Endothelial cell of umbilical vein (primary cell): ENCODE measurements at regions not wholly inside any gene's neighbourhood (a gene's known extent, or its start where the extent isn't known, plus 50 kb on each side); places are given as distances from the start of the nearest gene placed in this dataset.

Experiments
- BruUV-seq: library from RNA; stranded (reverse); fragments of 400-500 nt; replicated peaks from 2 replicates; lab custom pipeline; 2021; lab: Mats Ljungman, UMichigan
- CTCF ChIA-PET: fragments of 300-600, 350-600 bp; sonication (Branson Sonifier 250); formaldehyde crosslinking; loops from one replicate; lab custom pipeline; 2021; ENCODE audit warnings: antibody characterized with exemption, inconsistent platforms; lab: Charles Lee
- POLR2A ChIA-PET: fragments of 300-600, 350-600 bp; sonication (Branson Sonifier 250); formaldehyde crosslinking; loops from one replicate; lab custom pipeline; 2021; ENCODE audit warnings: antibody characterized with exemption, inconsistent platforms; lab: Charles Lee
- DNase-seq: peaks from one replicate; pipeline ENCODE4 v3.0.0-alpha.2; 2011; ENCODE audit warnings: low read depth, low spot score
- FAIRE-seq: peaks from 2 replicates; lab custom pipeline; 2011; peaks lifted over from hg19 to GRCh38; lab: Jason Lieb, UNC
- H2AFZ ChIP-seq: 2 replicates; pipeline ENCODE4 v1.6.0; 2012; ENCODE audit warnings: low read depth, low read length, control low read depth, inconsistent platforms
- H3K27ac ChIP-seq: 2 replicates; pipeline ENCODE4 v1.5.1; 2011; ENCODE audit warnings: low read depth, mild to moderate bottlenecking, control low read depth, low read length, moderate library complexity; ENCODE audit not compliant: insufficient read depth
- H3K27me3 ChIP-seq, 2 experiments: 2 replicates each; pipeline versions ENCODE4 v1.6.0 to v1.6.1; 2011; ENCODE audit warnings: low read length in 2 of 2, mixed read lengths in 1 of 2; ENCODE audit not compliant: control insufficient read depth in 2 of 2, insufficient read depth in 2 of 2
- H3K36me3 ChIP-seq, 2 experiments: 2 replicates in 1 of 2; 3 replicates in 1 of 2; pipeline ENCODE4 v1.5.1; 2011; ENCODE audit warnings: low read length in 2 of 2, mild to moderate bottlenecking in 1 of 2, moderate library complexity in 1 of 2; ENCODE audit not compliant: control insufficient read depth in 2 of 2, insufficient read depth in 2 of 2; ENCODE audit errors: extremely low read depth in 1 of 2
- H3K4me1 ChIP-seq: 3 replicates; pipeline ENCODE4 v1.5.1; 2011; ENCODE audit warnings: mild to moderate bottlenecking, low read length; ENCODE audit not compliant: control insufficient read depth, insufficient read depth; ENCODE audit errors: extremely low read depth
- H3K4me2 ChIP-seq: 2 replicates; pipeline ENCODE4 v1.6.1; 2011; ENCODE audit warnings: low read length, control low read depth, mixed read lengths; ENCODE audit not compliant: insufficient read depth
- H3K4me3 ChIP-seq, 3 experiments: fragments of 200-600 bp in 1 of 3; sonication (generic), shearing (Covaris generic) in 1 of 3; replicated peaks in 1 of 3; 2 replicates each; pipeline ENCODE4 v1.5.1; 2011 to 2016; ENCODE audit warnings: control low read depth in 3 of 3, low read length in 3 of 3, mild to moderate bottlenecking in 2 of 3, inconsistent platforms in 1 of 3, low read depth in 1 of 3, moderate library complexity in 1 of 3; ENCODE audit not compliant: insufficient read depth in 1 of 3
- H3K79me2 ChIP-seq: 2 replicates; pipeline ENCODE4 v1.6.0; 2012; ENCODE audit warnings: low read length, inconsistent platforms; ENCODE audit not compliant: control insufficient read depth, insufficient read depth
- H3K9ac ChIP-seq: replicated peaks from 2 replicates; pipeline ENCODE3; 2011; ENCODE audit warnings: low read length, control low read depth; ENCODE audit not compliant: insufficient read depth; ENCODE audit errors: extremely low read depth
- H3K9me1 ChIP-seq: replicated peaks from 3 replicates; pipeline ENCODE4 v1.6.0; 2011; ENCODE audit warnings: mild to moderate bottlenecking, low read length; ENCODE audit not compliant: control insufficient read depth, insufficient read depth; ENCODE audit errors: extremely low read depth
- H3K9me3 ChIP-seq: replicated peaks from 2 replicates; pipeline ENCODE4 v1.5.1; 2012; ENCODE audit warnings: low read length, inconsistent platforms; ENCODE audit not compliant: control insufficient read depth, insufficient read depth
- H4K20me1 ChIP-seq: replicated peaks from 2 replicates; pipeline ENCODE3; 2011; ENCODE audit warnings: mild to moderate bottlenecking, low read length; ENCODE audit not compliant: control insufficient read depth, insufficient read depth; ENCODE audit errors: extremely low read depth
- CTCF ChIP-seq, 2 donors: IDR thresholded peaks; 1 replicate in 1 of 2; 2 replicates in 1 of 2; pipeline ENCODE4 v1.5.1; 2011; ENCODE audit warnings: low read length in 2 of 2, mild to moderate bottlenecking in 2 of 2, moderate library complexity in 2 of 2, control low read depth in 1 of 2, inconsistent platforms in 1 of 2, low read depth in 1 of 2; ENCODE audit not compliant: insufficient read depth in 1 of 2; ENCODE audit errors: extremely low read depth in 1 of 2
- GATA2 ChIP-seq: IDR thresholded peaks from 2 replicates; pipeline ENCODE4 v1.7.0; 2011; ENCODE audit warnings: low read depth, mild to moderate bottlenecking, moderate library complexity, mixed read lengths, low read length; ENCODE audit not compliant: insufficient read length, insufficient read depth
- JUN ChIP-seq: IDR thresholded peaks from 2 replicates; pipeline ENCODE4 v1.6.1; 2011; ENCODE audit warnings: borderline replicate concordance, low read depth; ENCODE audit not compliant: insufficient read length, insufficient read depth
- MAX ChIP-seq: IDR thresholded peaks from 2 replicates; pipeline ENCODE4 v1.6.1; 2011; ENCODE audit not compliant: insufficient read depth, insufficient read length
- MYC ChIP-seq: IDR thresholded peaks from one replicate; pipeline ENCODE4 v1.6.1; 2011; ENCODE audit warnings: mild to moderate bottlenecking, low read depth, low read length
- POLR2A ChIP-seq: IDR thresholded peaks from 2 replicates; pipeline ENCODE4 v1.6.1; 2012; ENCODE audit warnings: low read depth, mild to moderate bottlenecking, control low read depth, low read length
- POLR2AphosphoS5 ChIP-seq: IDR thresholded peaks from 2 replicates; pipeline ENCODE4 v1.6.1; 2012; ENCODE audit warnings: low read depth, mild to moderate bottlenecking, control low read depth, low read length, moderate library complexity; ENCODE audit not compliant: insufficient read depth
- dilution Hi-C: fragments of 300-500 bp; cut with MboI; formaldehyde crosslinking; loops from one replicate; pipeline ENCODE4 v1.15.0; 2019; ENCODE audit warnings: low sequenced_read_pairs; ENCODE audit not compliant: extremely low pct_ligation_motif_present
- intact Hi-C: fragments of 100-400 bp; cut with micrococcal nuclease; formaldehyde crosslinking; loops from one replicate; pipeline ENCODE4 v1.10.0; 2022

- dilution Hi-C loops, result no loop called here
- Histone ChIP-seq H2AFZ (no peak overlapping the region), H3K36me3 (no peaks in the 10 kb centered on the region), H4K20me1 (no peaks in the 10 kb centered on the region), H3K79me2 (no peaks in the 10 kb centered on the region), H3K27ac (no peak overlapping the region), H3K4me3 (no peak overlapping the region), H3K4me1 (no peaks in the 10 kb centered on the region), H3K9me3 (no peaks in the 10 kb centered on the region), H3K4me2 (no peak overlapping the region), H3K27me3 (no peaks in the 10 kb centered on the region), H3K9me1 (no peaks in the 10 kb centered on the region), H3K9ac (no peak overlapping the region)
- POLR2A ChIA-PET, result no interaction called here
- TF ChIP-seq GATA2 (no peak), MYC (no peak), POLR2AphosphoS5 (no peak), CTCF (IDR thresholded peaks at IDR 0.05; ENCODE audit: extremely low read depth in 1 of 2, insufficient read depth in 1 of 2, low read depth in 1 of 2, low read length in 2 of 2) (no peak)
- CTCF ChIA-PET, result no interaction called here
- DNase-seq (no peak), FAIRE-seq (no peak)
- intact Hi-C loops, result no loop called here
- BruUV-seq, result no TSS peak
Observed at GRCh38 chr2:211026109-211026508, 469.7 kb downstream of the CPS1 start.

- Histone ChIP-seq H3K79me2 (no peaks in the 10 kb centered on the region), H3K9ac (no peak overlapping the region), H3K9me3 (no peaks in the 10 kb centered on the region), H4K20me1 (no peaks in the 10 kb centered on the region), H3K9me1 (no peaks in the 10 kb centered on the region), H3K4me3 (no peak overlapping the region), H2AFZ (no peak overlapping the region), H3K27ac (no peak overlapping the region), H3K4me1 (no peaks in the 10 kb centered on the region), H3K36me3 (no peaks in the 10 kb centered on the region), H3K27me3 (no peaks in the 10 kb centered on the region), H3K4me2 (no peak overlapping the region)
- ChIA-PET CTCF (no interaction called here), POLR2A (no interaction called here)
- no TSS peak for BruUV-seq
- dilution Hi-C loops, result no loop called here
- FAIRE-seq, result no peak
- intact Hi-C loops, result no loop called here
- TF ChIP-seq MAX, result no peak
- TF ChIP-seq POLR2A, result no peak
- TF ChIP-seq MYC, result no peak
- TF ChIP-seq JUN, result no peak
- no peak for DNase-seq
Observed at GRCh38 chr2:211027976-211028375, 471.6 kb downstream of the CPS1 start.
